IMR-90 (cell line): ENCODE measurements at regions not wholly inside any gene's neighbourhood (a gene's known extent, or its start where the extent isn't known, plus 50 kb on each side); places are given as distances from the start of the nearest gene placed in this dataset.

ENCODE experiments used
- CEBPB ChIP-seq: IDR thresholded peaks from 2 replicates; pipeline ENCODE4 v1.6.1; 2012; ENCODE audit warnings: low read depth, low read length, improper control_type of control experiment
- FOS ChIP-seq: fragments of 150-350 bp; IDR thresholded peaks from 2 replicates; pipeline ENCODE4 v1.6.1; 2016; ENCODE audit warnings: low read depth, low read length
- MXI1 ChIP-seq: IDR thresholded peaks from 2 replicates; pipeline ENCODE4 v1.6.1; 2012; ENCODE audit warnings: low read depth, mild to moderate bottlenecking, low read length, moderate library complexity, borderline replicate concordance
- POLR2A ChIP-seq: IDR thresholded peaks from 2 replicates; pipeline ENCODE4 v1.6.1; 2012; ENCODE audit warnings: mild to moderate bottlenecking, low read depth, low read length
- TF ChIP-seq, protein P1 (sequence below): conservative IDR thresholded peaks from 2 replicates; pipeline ENCODE4 v1.5.1; 2012; ENCODE audit warnings: mild to moderate bottlenecking, low read depth, low read length, improper control_type of control experiment

DNA sequence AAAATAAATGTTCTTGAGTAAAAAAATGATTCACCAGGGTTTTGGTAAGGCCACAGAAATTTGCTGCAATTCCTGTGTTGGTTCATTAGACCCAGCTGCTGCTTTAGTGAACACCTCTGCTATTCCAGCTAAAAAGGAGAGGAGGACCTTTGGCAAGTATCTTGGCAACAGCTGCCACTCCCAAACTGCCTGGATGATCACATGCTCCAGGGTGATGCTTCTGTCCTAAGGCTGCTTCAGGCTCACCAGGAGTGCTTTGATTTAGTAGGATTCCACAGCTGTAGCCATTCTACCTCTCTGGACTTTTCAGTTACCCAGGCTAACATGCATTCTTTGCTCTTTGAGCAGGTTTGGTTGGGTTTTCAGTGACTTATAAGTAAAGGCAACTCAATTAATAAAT is 82.6 kb upstream of the NPVF start:
- TF ChIP-seq CEBPB (no peak), MXI1 (no peak), POLR2A (no peak), FOS (no peak)
- TF ChIP-seq, protein P1, sequence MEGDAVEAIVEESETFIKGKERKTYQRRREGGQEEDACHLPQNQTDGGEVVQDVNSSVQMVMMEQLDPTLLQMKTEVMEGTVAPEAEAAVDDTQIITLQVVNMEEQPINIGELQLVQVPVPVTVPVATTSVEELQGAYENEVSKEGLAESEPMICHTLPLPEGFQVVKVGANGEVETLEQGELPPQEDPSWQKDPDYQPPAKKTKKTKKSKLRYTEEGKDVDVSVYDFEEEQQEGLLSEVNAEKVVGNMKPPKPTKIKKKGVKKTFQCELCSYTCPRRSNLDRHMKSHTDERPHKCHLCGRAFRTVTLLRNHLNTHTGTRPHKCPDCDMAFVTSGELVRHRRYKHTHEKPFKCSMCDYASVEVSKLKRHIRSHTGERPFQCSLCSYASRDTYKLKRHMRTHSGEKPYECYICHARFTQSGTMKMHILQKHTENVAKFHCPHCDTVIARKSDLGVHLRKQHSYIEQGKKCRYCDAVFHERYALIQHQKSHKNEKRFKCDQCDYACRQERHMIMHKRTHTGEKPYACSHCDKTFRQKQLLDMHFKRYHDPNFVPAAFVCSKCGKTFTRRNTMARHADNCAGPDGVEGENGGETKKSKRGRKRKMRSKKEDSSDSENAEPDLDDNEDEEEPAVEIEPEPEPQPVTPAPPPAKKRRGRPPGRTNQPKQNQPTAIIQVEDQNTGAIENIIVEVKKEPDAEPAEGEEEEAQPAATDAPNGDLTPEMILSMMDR: no peak
